ENCODE measurements at regions not wholly inside any gene's neighbourhood (a gene's known extent, or its start where the extent isn't known, plus 50 kb on each side); places are given as distances from the start of the nearest gene placed in this dataset.

- TF ChIP-seq EP300 (IDR thresholded peaks at IDR 0.05; ENCODE audit: borderline replicate concordance in 1 of 2, low read depth in 2 of 2, low read length in 2 of 2) (no peak), MAFK (IDR thresholded peaks at IDR 0.05; ENCODE audit: low read depth, low read length) (no peak), POLR2A (IDR thresholded peaks at IDR 0.05; ENCODE audit: control extremely low read depth in 1 of 2, low read depth in 2 of 2, low read length in 2 of 2) (no peak), SAP30 (IDR thresholded peaks at IDR 0.05; ENCODE audit: insufficient read depth, insufficient replicate concordance, low read length) (no peak)
Measured at GRCh38 chr6:18842534-18842933, 455.4 kb downstream of the RNF144B start (continued).

All from H1 (cell line).